Neural crest cell (in vitro differentiated cells): ENCODE measurements at regions not wholly inside any gene's neighbourhood (a gene's known extent, or its start where the extent isn't known, plus 50 kb on each side); places are given as distances from the start of the nearest gene placed in this dataset.

ENCODE experiments used
- DNase-seq: peaks from one replicate; pipeline ENCODE4 v3.0.0; 2021; ENCODE audit warnings: low read depth, mixed read lengths, low spot score
- H3K27ac Mint-ChIP-seq: one replicate; pipeline ENCODE4 v1.8.0; 2021; ENCODE audit warnings: mild to moderate bottlenecking, mixed read lengths; ENCODE audit not compliant: unreplicated experiment
- H3K27me3 Mint-ChIP-seq: 2 replicates; pipeline ENCODE4 v1.8.0; 2021; ENCODE audit warnings: low read depth, mild to moderate bottlenecking, mixed read lengths
- H3K36me3 Mint-ChIP-seq: 2 replicates; pipeline ENCODE4 v1.8.0; 2021; ENCODE audit warnings: low read depth, mild to moderate bottlenecking, mixed read lengths
- H3K4me1 Mint-ChIP-seq: 2 replicates; pipeline ENCODE4 v1.8.0; 2021; ENCODE audit warnings: mixed read lengths
- H3K4me3 Mint-ChIP-seq: one replicate; pipeline ENCODE4 v1.8.0; 2021; ENCODE audit warnings: mild to moderate bottlenecking, mixed read lengths
- H3K9me3 Mint-ChIP-seq: 2 replicates; pipeline ENCODE4 v1.8.0; 2021; ENCODE audit warnings: mixed read lengths
- TF ChIP-seq, protein P1 (sequence below): fragments of 200-600 bp; sonication (generic); conservative IDR thresholded peaks from 2 replicates; pipeline ENCODE4 v1.5.0; 2021; ENCODE audit warnings: antibody characterized with exemption, mild to moderate bottlenecking

DNA sequence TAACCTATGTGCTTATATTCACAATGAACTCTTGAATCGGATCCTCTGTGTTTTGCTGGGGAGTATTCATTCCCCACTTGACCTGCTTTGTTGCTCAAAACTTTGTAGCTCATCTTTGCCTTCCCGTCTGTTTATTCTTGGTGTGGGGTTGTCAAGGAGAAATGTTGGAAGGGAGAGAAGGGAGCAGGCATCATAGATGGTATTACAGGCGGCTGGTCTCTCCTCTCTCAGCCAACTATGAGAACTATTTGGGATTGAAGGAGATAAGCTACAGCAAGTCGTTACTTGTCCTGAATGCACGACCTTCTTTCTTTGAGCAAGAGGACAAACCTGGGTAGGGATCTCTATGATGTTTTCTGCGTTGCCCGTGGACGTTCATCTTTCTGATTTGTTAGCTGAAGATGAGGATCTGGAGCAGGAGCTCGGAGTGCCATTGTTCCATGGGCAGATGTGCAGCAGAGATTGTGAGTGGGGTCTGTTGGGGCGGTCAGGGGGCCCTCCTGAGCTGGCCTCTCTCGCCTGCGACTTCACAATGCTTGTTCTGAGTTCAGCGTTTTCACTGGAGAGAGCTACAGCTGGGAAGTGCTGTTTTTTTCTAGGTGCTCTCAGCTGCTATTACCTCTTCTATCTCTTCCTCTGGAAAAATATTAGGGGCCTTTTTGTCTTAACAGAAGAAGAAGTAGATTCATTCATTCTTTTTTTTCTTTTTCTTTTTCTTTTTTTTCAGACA is 126.9 kb upstream of the KLF6 start:
- H3K9me3 Mint-ChIP-seq: peaks cover 5% of the 10 kb centered on the region
- peak overlapping the region; percentile 72 for H3K27ac Mint-ChIP-seq

DNA sequence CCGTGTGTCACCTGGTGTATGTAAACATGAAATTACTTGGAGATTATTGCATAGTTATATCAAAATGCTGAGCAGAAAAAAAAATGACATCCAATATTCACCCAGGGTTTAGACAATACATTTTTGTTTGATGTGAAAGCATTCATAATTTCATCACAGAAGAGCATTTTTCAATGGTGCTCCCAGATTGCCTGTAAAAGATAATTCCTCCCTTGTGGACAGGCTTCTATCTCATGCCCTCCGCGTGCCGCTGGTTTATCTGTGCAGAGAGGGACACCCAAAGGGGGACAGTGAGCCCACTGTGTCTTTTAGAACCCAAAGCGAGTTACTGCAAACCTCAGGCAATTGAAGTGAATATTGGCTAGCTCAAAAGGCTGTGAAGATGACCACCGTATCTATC is 126.2 kb upstream of the KLF6 start:
- no peak overlapping the region for H3K4me3 Mint-ChIP-seq
- H3K27me3 Mint-ChIP-seq: no peaks in the 10 kb centered on the region
- TF ChIP-seq, protein P1, sequence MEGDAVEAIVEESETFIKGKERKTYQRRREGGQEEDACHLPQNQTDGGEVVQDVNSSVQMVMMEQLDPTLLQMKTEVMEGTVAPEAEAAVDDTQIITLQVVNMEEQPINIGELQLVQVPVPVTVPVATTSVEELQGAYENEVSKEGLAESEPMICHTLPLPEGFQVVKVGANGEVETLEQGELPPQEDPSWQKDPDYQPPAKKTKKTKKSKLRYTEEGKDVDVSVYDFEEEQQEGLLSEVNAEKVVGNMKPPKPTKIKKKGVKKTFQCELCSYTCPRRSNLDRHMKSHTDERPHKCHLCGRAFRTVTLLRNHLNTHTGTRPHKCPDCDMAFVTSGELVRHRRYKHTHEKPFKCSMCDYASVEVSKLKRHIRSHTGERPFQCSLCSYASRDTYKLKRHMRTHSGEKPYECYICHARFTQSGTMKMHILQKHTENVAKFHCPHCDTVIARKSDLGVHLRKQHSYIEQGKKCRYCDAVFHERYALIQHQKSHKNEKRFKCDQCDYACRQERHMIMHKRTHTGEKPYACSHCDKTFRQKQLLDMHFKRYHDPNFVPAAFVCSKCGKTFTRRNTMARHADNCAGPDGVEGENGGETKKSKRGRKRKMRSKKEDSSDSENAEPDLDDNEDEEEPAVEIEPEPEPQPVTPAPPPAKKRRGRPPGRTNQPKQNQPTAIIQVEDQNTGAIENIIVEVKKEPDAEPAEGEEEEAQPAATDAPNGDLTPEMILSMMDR: no peak

More for the DNA sequence above, 126.9 kb upstream of the KLF6 start:
- Mint-ChIP-seq H3K4me1 (peaks cover 16% of the 10 kb centered on the region), H3K4me3 (no peak overlapping the region), H3K27me3 (no peaks in the 10 kb centered on the region), H3K36me3 (no peaks in the 10 kb centered on the region)
- DNase-seq: no peak
- TF ChIP-seq, protein P1: no peak

DNA sequence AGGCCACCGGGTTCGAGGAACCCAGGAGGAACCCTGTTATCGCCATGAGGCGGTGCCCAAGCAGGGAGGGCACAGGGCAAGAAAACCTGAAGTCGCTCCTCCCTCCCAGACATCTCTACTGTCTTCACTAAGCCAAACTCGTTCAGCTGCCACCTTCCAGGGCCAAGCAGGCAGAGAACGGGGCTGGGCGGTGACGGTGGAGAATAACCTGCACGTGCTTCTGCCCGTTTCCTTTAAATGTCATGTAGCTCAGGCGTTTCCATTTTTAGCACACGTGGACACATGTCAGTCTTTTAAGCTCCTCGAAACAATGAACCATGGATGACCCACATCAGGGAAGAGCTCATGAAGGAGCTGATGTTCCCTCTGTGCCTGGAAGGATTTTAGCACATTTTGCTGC is 124.3 kb upstream of the KLF6 start:
- H3K4me3 Mint-ChIP-seq: no peak overlapping the region
- H3K9me3 Mint-ChIP-seq: peaks cover 2% of the 10 kb centered on the region
- peaks cover 6% of the 10 kb centered on the region for H3K36me3 Mint-ChIP-seq
- TF ChIP-seq, protein P1: no peak
- no peak for DNase-seq
- peaks cover 23% of the 10 kb centered on the region for H3K4me1 Mint-ChIP-seq
- H3K27me3 Mint-ChIP-seq: no peaks in the 10 kb centered on the region
- no peak overlapping the region for H3K27ac Mint-ChIP-seq

More for the DNA sequence above, 126.2 kb upstream of the KLF6 start:
- peaks cover 23% of the 10 kb centered on the region for H3K4me1 Mint-ChIP-seq
- no peak for DNase-seq
- H3K9me3 Mint-ChIP-seq: peaks cover 5% of the 10 kb centered on the region
- no peaks in the 10 kb centered on the region for H3K36me3 Mint-ChIP-seq
- no peak overlapping the region for H3K27ac Mint-ChIP-seq

GRCh38 chr10:3908183-3908582 is 123.2 kb upstream of the KLF6 start:
- no peak overlapping the region for H3K27ac Mint-ChIP-seq
- DNase-seq: no peak
- no peaks in the 10 kb centered on the region for H3K27me3 Mint-ChIP-seq
- TF ChIP-seq, protein P1: no peak
- peaks cover 7% of the 10 kb centered on the region for H3K36me3 Mint-ChIP-seq
- H3K4me3 Mint-ChIP-seq: no peak overlapping the region
- H3K4me1 Mint-ChIP-seq: peaks cover 23% of the 10 kb centered on the region
- peaks cover 2% of the 10 kb centered on the region for H3K9me3 Mint-ChIP-seq

DNA sequence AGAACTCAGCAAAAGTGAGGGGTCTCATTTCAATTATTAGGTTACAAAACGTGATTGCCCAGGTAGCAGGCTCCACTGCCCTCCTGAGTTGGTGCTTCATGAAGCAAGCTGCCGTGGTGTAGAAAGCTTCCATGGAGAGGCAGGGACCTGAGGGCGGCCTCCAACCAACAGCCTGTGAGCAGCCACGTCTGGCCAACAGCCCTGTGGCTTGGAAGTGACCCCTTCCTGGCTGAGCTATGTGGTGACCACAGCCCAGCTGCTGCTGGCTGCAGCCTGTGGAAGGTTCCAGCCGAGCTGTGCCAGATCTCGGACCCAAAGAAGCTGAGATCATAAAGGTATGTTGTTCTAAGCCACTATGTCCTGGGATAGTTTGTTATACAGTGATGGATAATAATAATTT is 122.5 kb upstream of the KLF6 start:
- Mint-ChIP-seq H3K27me3 (no peaks in the 10 kb centered on the region), H3K4me1 (peaks cover 23% of the 10 kb centered on the region), H3K9me3 (peaks cover 2% of the 10 kb centered on the region), H3K27ac (no peak overlapping the region), H3K36me3 (peaks cover 7% of the 10 kb centered on the region), H3K4me3 (no peak overlapping the region)
- TF ChIP-seq, protein P1: no peak
- DNase-seq: no peak
